Upper lobe of left lung (tissue), 6 donors: ENCODE measurements at regions not wholly inside any gene's neighbourhood (a gene's known extent, or its start where the extent isn't known, plus 50 kb on each side); places are given as distances from the start of the nearest gene placed in this dataset.

Source experiments
- ATAC-seq, 2 donors: fragments of 200-7000 bp; cut with Tn5 transposase; one replicate each; pipeline ENCODE4 v1.9.1; 2022; ENCODE audit warnings: mild to moderate bottlenecking in 2 of 2, moderate library complexity in 2 of 2; ENCODE audit not compliant: low FRiP score in 2 of 2
- DNase-seq, 2 donors: peaks; one replicate each; pipeline ENCODE4 v3.0.0-alpha.2; 2019 to 2020
- H3K27ac ChIP-seq, 4 donors: fragments of 200-600 bp; sonication (generic); one replicate each; pipeline ENCODE4 v1.5.1; 2016 to 2019
- H3K27me3 ChIP-seq, 4 donors: fragments of 200-600 bp; sonication (generic); one replicate each; pipeline ENCODE4 v1.5.1; 2017 to 2019
- H3K36me3 ChIP-seq, 4 donors: fragments of 200-600 bp; sonication (generic); one replicate each; pipeline ENCODE4 v1.5.1; 2016 to 2019
- H3K4me1 ChIP-seq, 4 donors: fragments of 200-600 bp; sonication (generic); one replicate each; pipeline ENCODE4 v1.5.1; 2018 to 2019
- H3K4me3 ChIP-seq, 4 donors: fragments of 200-600 bp; sonication (generic); one replicate each; pipeline ENCODE4 v1.5.1; 2017 to 2019; ENCODE audit warnings: mild to moderate bottlenecking in 2 of 4, moderate library complexity in 1 of 4
- H3K9me3 ChIP-seq, 4 donors: fragments of 200-600 bp; sonication (generic); one replicate each; pipeline ENCODE4 v1.5.1; 2018 to 2019
- EP300 ChIP-seq, 4 donors: sonication (generic); formaldehyde crosslinking; IDR thresholded peaks; one replicate each; pipeline ENCODE4 v1.5.1; 2017; ENCODE audit warnings: antibody characterized with exemption in 4 of 4, control low read depth in 2 of 4
- POLR2A ChIP-seq, 4 donors: fragments of 450-650 bp; IDR thresholded peaks; one replicate each; pipeline ENCODE4 v1.5.1; 2016 to 2017; ENCODE audit warnings: antibody characterized with exemption in 4 of 4, mild to moderate bottlenecking in 2 of 4
- POLR2AphosphoS5 ChIP-seq, 2 donors: sonication (generic); formaldehyde crosslinking; IDR thresholded peaks; one replicate each; pipeline ENCODE4 v1.5.1; 2017; ENCODE audit warnings: antibody characterized with exemption in 2 of 2
- WGBS, 2 donors: methylation state at CpG; one replicate each; pipeline ENCODE4 v1.1.5; 2017 to 2018; 5-methylcytosine and 5-hydroxymethylcytosine counted together
- TF ChIP-seq, protein P1 (sequence below), 6 experiments: fragments of 450-650 bp in 4 of 6; fragments of 200-600 bp in 2 of 6; sonication (generic) in 2 of 6; IDR thresholded peaks; one replicate each; pipeline ENCODE4 v1.5.1; 2016 to 2019; ENCODE audit warnings: antibody characterized with exemption in 6 of 6
- donor health status: DM: no; HTN: no; CAD: no; lungs with moderate emphysema.
- donor health status: DM: no; HTN: yes; CAD: no; lungs with severe emphysema.

DNA sequence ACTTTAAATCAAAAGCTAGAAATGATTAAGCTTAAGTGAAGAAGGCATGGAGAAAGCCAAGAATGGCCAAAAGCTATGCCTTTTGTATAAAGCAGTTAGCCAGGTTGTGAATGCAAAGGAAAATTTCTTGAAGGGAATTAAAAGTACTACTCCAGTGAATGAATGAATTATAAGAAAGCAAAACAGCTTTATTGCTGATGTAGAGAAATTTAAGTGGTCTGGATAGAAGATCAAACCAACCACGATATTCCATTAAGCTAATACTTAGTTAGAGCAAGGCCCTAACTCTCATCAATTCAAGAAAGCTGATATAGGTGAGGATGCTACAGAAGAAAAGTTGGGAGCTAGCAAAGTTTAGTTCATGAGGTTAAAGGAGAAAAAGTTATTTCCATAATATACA, 988.5 kb upstream of the ADGRB3 start:
- Histone ChIP-seq H3K9me3 (no peaks in the 10 kb centered on the region), H3K4me1 (no peaks in the 10 kb centered on the region), H3K4me3 (no peak overlapping the region), H3K27ac (no peak overlapping the region), H3K27me3 (no peaks in the 10 kb centered on the region), H3K36me3 (no peaks in the 10 kb centered on the region)
- no peak for DNase-seq
- ATAC-seq: no peak
- 71 to 82% methylated on average over 1 of the region's 1 CpG for WGBS, 2 donors
- TF ChIP-seq POLR2A (IDR thresholded peaks at IDR 0.05) (no peak), EP300 (IDR thresholded peaks at IDR 0.05) (no peak), POLR2AphosphoS5 (IDR thresholded peaks at IDR 0.05) (no peak)
- TF ChIP-seq, protein P1, sequence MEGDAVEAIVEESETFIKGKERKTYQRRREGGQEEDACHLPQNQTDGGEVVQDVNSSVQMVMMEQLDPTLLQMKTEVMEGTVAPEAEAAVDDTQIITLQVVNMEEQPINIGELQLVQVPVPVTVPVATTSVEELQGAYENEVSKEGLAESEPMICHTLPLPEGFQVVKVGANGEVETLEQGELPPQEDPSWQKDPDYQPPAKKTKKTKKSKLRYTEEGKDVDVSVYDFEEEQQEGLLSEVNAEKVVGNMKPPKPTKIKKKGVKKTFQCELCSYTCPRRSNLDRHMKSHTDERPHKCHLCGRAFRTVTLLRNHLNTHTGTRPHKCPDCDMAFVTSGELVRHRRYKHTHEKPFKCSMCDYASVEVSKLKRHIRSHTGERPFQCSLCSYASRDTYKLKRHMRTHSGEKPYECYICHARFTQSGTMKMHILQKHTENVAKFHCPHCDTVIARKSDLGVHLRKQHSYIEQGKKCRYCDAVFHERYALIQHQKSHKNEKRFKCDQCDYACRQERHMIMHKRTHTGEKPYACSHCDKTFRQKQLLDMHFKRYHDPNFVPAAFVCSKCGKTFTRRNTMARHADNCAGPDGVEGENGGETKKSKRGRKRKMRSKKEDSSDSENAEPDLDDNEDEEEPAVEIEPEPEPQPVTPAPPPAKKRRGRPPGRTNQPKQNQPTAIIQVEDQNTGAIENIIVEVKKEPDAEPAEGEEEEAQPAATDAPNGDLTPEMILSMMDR (IDR thresholded peaks at IDR 0.05): no peak

DNA sequence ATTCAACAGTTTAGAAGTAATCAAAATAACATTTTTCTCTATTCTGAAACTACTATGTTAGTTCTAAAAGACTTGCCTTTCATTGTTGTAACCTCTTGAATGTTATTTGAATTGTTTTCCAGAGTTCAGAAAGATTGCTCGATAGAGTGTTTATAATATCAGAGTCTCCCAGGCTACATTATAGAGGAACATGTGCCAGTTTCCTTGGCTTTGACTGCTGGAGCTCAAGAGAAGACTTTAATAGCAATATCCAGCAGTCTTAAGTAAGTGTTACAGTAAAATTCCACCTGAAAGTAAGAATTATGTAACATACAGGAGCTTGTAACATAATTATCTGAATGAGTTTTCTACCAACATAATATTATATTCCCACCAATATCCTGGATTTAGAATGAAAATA, 991.8 kb upstream of the ADGRB3 start:
- no peak for ATAC-seq
- no peak overlapping the region for H3K4me3 ChIP-seq
- TF ChIP-seq EP300 (IDR thresholded peaks at IDR 0.05) (no peak), POLR2A (IDR thresholded peaks at IDR 0.05) (no peak)
- H3K27ac ChIP-seq: no peak overlapping the region
- WGBS, 2 donors: 19 to 47% methylated on average over 1 of the region's 1 CpG
- H3K9me3 ChIP-seq: no peaks in the 10 kb centered on the region
- H3K36me3 ChIP-seq: no peaks in the 10 kb centered on the region
- H3K4me1 ChIP-seq: no peaks in the 10 kb centered on the region
- no peak for DNase-seq
- H3K27me3 ChIP-seq: no peaks in the 10 kb centered on the region

DNA sequence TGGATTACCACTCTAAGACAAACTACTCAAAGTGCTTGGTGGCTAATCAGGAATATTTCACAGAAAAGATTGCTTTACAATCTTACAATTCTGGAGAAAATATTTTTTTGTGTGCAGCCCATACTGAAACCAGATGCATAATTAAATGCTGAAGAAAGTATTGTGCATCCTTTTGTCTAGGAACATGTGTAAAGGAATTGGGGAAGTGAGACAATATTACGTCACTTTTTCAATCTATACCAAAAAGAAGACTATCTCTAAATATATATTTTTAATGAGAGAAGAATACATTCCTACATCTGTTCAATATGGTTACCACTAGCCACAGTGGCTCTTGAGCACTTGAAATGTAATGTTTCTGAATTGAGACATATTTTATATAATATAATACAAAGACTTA, 992.5 kb upstream of the ADGRB3 start:
- DNase-seq: no peak
- TF ChIP-seq EP300 (IDR thresholded peaks at IDR 0.05) (no peak), POLR2A (IDR thresholded peaks at IDR 0.05) (no peak), POLR2AphosphoS5 (IDR thresholded peaks at IDR 0.05) (no peak)
- TF ChIP-seq, protein P1 (IDR thresholded peaks at IDR 0.05): no peak
- H3K4me1 ChIP-seq: no peaks in the 10 kb centered on the region
- H3K27me3 ChIP-seq: no peaks in the 10 kb centered on the region
- H3K36me3 ChIP-seq: no peaks in the 10 kb centered on the region
- H3K9me3 ChIP-seq: no peaks in the 10 kb centered on the region
- no peak for ATAC-seq
- H3K27ac ChIP-seq: no peak overlapping the region
- WGBS, 2 donors: 49 to 55% methylated on average over 1 of the region's 1 CpG
- no peak overlapping the region for H3K4me3 ChIP-seq

DNA sequence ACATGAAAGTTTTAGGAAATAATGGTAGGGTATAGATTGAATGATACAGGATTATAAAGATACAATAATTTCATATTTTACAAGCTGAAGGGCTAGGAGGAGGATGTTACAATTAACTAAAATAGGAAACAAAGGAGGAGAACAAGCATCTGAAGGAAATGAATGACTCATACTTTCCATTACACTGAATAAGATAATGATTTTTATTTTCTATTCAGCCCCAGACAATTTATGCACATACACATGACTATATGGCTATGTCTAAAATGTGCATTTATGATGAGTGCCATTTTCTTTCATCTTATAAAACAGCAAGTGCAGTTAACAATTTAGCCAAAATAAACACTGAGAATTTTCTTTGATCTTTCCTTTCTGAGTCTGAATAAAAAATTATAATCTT, 994.6 kb upstream of the ADGRB3 start:
- Histone ChIP-seq H3K4me3 (no peak overlapping the region), H3K27ac (no peak overlapping the region), H3K9me3 (no peaks in the 10 kb centered on the region), H3K4me1 (no peaks in the 10 kb centered on the region), H3K27me3 (no peaks in the 10 kb centered on the region), H3K36me3 (no peaks in the 10 kb centered on the region)
- ATAC-seq (no peak), DNase-seq (no peak)
- no peak for TF ChIP-seq EP300 (IDR thresholded peaks at IDR 0.05)
- no peak for TF ChIP-seq POLR2AphosphoS5 (IDR thresholded peaks at IDR 0.05)
- TF ChIP-seq POLR2A (IDR thresholded peaks at IDR 0.05): no peak
- TF ChIP-seq, protein P1 (IDR thresholded peaks at IDR 0.05): no peak

DNA sequence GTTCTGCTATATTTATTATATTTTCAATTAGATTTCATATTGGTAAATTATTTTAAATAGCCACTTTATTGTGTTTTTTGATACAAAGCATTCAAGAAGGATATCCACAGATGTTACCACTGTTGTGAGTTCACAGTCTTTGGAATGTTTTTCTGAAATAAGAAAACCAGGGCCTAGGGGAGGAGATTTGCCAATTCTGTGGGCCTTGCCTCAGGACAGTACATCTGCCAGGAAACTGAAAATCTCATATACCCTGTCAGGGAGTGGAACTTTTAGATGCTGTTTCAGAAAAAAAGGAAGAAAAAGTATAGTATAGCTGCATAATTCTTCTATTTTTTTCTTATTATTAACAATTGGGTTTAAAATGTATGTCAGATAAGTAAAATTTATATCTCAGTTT, 995.9 kb upstream of the ADGRB3 start:
- ATAC-seq (no peak), DNase-seq (no peak)
- no peak overlapping the region for H3K4me3 ChIP-seq
- H3K27me3 ChIP-seq: no peaks in the 10 kb centered on the region
- no peaks in the 10 kb centered on the region for H3K36me3 ChIP-seq
- no peak overlapping the region for H3K27ac ChIP-seq
- no peaks in the 10 kb centered on the region for H3K4me1 ChIP-seq
- TF ChIP-seq POLR2AphosphoS5 (IDR thresholded peaks at IDR 0.05): no peak
- TF ChIP-seq, protein P1 (IDR thresholded peaks at IDR 0.05): no peak
- peaks cover 0 to 4% (median 0%) of the 10 kb centered on the region in 4 donors for H3K9me3 ChIP-seq
